WTC11 (cell line): ENCODE measurements at regions not wholly inside any gene's neighbourhood (a gene's known extent, or its start where the extent isn't known, plus 50 kb on each side); places are given as distances from the start of the nearest gene placed in this dataset.

Source experiments
- ATF1 ChIP-seq: sonication (generic); formaldehyde crosslinking; IDR thresholded peaks from 2 replicates; pipeline ENCODE4 v1.8.1; 2023; ENCODE audit warnings: mild to moderate bottlenecking, moderate library complexity, missing genetic modification reagents
- CREM ChIP-seq: sonication (generic); formaldehyde crosslinking; IDR thresholded peaks from 2 replicates; pipeline ENCODE4 v1.8.1; 2022; ENCODE audit warnings: mild to moderate bottlenecking, missing genetic modification reagents, moderate library complexity
- ELF4 ChIP-seq: sonication (generic); formaldehyde crosslinking; IDR thresholded peaks from 2 replicates; pipeline ENCODE4 v1.8.1; 2022; ENCODE audit warnings: low read depth, mild to moderate bottlenecking, moderate library complexity, missing genetic modification reagents
- FOXP1 ChIP-seq: sonication (generic); formaldehyde crosslinking; IDR thresholded peaks from 2 replicates; pipeline ENCODE4 v1.8.0; 2022; ENCODE audit warnings: missing genetic modification reagents, mild to moderate bottlenecking, moderate library complexity, borderline replicate concordance
- JAZF1 ChIP-seq: fragments of 250-450 bp; sonication (Bioruptor Pico); IDR thresholded peaks from 2 replicates; pipeline ENCODE4 v1.9.0; 2021; ENCODE audit warnings: moderate library complexity, mild to moderate bottlenecking, inconsistent platforms
- JUN ChIP-seq: sonication (generic); formaldehyde crosslinking; IDR thresholded peaks from 2 replicates; pipeline ENCODE4 v1.8.0; 2023; ENCODE audit warnings: mild to moderate bottlenecking, missing genetic modification reagents
- MAX ChIP-seq: sonication (generic); formaldehyde crosslinking; IDR thresholded peaks from 2 replicates; pipeline ENCODE4 v1.8.0; 2022; ENCODE audit warnings: mild to moderate bottlenecking, missing genetic modification reagents
- PREB ChIP-seq: sonication (generic); formaldehyde crosslinking; IDR thresholded peaks from 2 replicates; pipeline ENCODE4 v1.8.1; 2022; ENCODE audit warnings: mild to moderate bottlenecking, missing genetic modification reagents, moderate library complexity, borderline replicate concordance
- RELA ChIP-seq: sonication (generic); formaldehyde crosslinking; IDR thresholded peaks from 2 replicates; pipeline ENCODE4 v1.8.1; 2022; ENCODE audit warnings: missing genetic modification reagents, mild to moderate bottlenecking, borderline replicate concordance
- TCF7 ChIP-seq: sonication (generic); formaldehyde crosslinking; IDR thresholded peaks from 2 replicates; pipeline ENCODE4 v1.8.0; 2022; ENCODE audit warnings: mild to moderate bottlenecking, low read depth, missing genetic modification reagents, moderate library complexity
- ZNF416 ChIP-seq: fragments of 250-450 bp; sonication (Bioruptor Pico); IDR thresholded peaks from 2 replicates; pipeline ENCODE4 v1.9.0; 2021; ENCODE audit warnings: mild to moderate bottlenecking, inconsistent platforms
- TF ChIP-seq, protein P1 (sequence below): fragments of 200-600 bp; IDR thresholded peaks from 2 replicates; pipeline ENCODE4 v1.8.0; 2022; ENCODE audit warnings: antibody characterized with exemption
- TF ChIP-seq, protein P2 (sequence below): sonication (generic); formaldehyde crosslinking; IDR thresholded peaks from 2 replicates; pipeline ENCODE4 v1.8.1; 2022; ENCODE audit warnings: low read depth, mild to moderate bottlenecking, moderate library complexity, missing genetic modification reagents, borderline replicate concordance
- TF ChIP-seq, protein P3 (sequence below): sonication (generic); formaldehyde crosslinking; IDR thresholded peaks from 2 replicates; pipeline ENCODE4 v1.8.1; 2023; ENCODE audit warnings: mild to moderate bottlenecking, moderate library complexity, missing genetic modification reagents

GRCh38 chr13:24108615-24108965, 51.9 kb upstream of the SPATA13 start:
- TF ChIP-seq, protein P1, sequence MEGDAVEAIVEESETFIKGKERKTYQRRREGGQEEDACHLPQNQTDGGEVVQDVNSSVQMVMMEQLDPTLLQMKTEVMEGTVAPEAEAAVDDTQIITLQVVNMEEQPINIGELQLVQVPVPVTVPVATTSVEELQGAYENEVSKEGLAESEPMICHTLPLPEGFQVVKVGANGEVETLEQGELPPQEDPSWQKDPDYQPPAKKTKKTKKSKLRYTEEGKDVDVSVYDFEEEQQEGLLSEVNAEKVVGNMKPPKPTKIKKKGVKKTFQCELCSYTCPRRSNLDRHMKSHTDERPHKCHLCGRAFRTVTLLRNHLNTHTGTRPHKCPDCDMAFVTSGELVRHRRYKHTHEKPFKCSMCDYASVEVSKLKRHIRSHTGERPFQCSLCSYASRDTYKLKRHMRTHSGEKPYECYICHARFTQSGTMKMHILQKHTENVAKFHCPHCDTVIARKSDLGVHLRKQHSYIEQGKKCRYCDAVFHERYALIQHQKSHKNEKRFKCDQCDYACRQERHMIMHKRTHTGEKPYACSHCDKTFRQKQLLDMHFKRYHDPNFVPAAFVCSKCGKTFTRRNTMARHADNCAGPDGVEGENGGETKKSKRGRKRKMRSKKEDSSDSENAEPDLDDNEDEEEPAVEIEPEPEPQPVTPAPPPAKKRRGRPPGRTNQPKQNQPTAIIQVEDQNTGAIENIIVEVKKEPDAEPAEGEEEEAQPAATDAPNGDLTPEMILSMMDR, result no peak
- no peak for TF ChIP-seq MAX (CRISPR knock-in tag)
- TF ChIP-seq, protein P2, sequence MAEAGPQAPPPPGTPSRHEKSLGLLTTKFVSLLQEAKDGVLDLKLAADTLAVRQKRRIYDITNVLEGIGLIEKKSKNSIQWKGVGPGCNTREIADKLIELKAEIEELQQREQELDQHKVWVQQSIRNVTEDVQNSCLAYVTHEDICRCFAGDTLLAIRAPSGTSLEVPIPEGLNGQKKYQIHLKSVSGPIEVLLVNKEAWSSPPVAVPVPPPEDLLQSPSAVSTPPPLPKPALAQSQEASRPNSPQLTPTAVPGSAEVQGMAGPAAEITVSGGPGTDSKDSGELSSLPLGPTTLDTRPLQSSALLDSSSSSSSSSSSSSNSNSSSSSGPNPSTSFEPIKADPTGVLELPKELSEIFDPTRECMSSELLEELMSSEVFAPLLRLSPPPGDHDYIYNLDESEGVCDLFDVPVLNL, result no peak
- no peak for TF ChIP-seq ATF1 (CRISPR knock-in tag)
- no peak for TF ChIP-seq PREB (CRISPR knock-in tag)
- no peak for TF ChIP-seq CREM (CRISPR knock-in tag)
- TF ChIP-seq ZNF416 (CRISPR knock-in tag), result no peak
- TF ChIP-seq JUN (CRISPR knock-in tag), result no peak
- no peak for TF ChIP-seq FOXP1
- TF ChIP-seq, protein P3, sequence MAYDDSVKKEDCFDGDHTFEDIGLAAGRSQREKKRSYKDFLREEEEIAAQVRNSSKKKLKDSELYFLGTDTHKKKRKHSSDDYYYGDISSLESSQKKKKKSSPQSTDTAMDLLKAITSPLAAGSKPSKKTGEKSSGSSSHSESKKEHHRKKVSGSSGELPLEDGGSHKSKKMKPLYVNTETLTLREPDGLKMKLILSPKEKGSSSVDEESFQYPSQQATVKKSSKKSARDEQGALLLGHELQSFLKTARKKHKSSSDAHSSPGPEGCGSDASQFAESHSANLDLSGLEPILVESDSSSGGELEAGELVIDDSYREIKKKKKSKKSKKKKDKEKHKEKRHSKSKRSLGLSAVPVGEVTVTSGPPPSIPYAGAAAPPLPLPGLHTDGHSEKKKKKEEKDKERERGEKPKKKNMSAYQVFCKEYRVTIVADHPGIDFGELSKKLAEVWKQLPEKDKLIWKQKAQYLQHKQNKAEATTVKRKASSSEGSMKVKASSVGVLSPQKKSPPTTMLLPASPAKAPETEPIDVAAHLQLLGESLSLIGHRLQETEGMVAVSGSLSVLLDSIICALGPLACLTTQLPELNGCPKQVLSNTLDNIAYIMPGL (CRISPR knock-in tag), result no peak
- no peak for TF ChIP-seq RELA (CRISPR knock-in tag)
- no peak for TF ChIP-seq ELF4
- TF ChIP-seq JAZF1, result no peak
- no peak for TF ChIP-seq TCF7 (CRISPR knock-in tag)
